GM23338 (cell line): ENCODE measurements at regions not wholly inside any gene's neighbourhood (a gene's known extent, or its start where the extent isn't known, plus 50 kb on each side); places are given as distances from the start of the nearest gene placed in this dataset.

Source experiments
- CREB1 ChIP-seq: fragments of 250-450 bp; sonication (Bioruptor Pico); IDR thresholded peaks from 2 replicates; pipeline ENCODE4 v1.5.0; 2020; ENCODE audit warnings: low read depth, mild to moderate bottlenecking, moderate library complexity
- CTCF ChIP-seq, 2 experiments: fragments of 200-600 bp in 1 of 2; sonication (generic) in 1 of 2; conservative IDR thresholded peaks; 2 replicates each; pipeline versions ENCODE4 v1.5.1 to v1.6.1; 2016 to 2017; ENCODE audit warnings: antibody characterized with exemption in 2 of 2, low read depth in 2 of 2, mild to moderate bottlenecking in 2 of 2, moderate library complexity in 1 of 2
- EZH2 ChIP-seq: fragments of 200-600 bp; sonication (generic); IDR thresholded peaks from one replicate; pipeline ENCODE4 v1.8.0; 2017; ENCODE audit warnings: antibody characterized with exemption, mild to moderate bottlenecking, low read depth; ENCODE audit not compliant: unreplicated experiment
- POLR2AphosphoS5 ChIP-seq: IDR thresholded peaks from 2 replicates; pipeline ENCODE4 v1.6.1; 2016; ENCODE audit warnings: antibody characterized with exemption, low read depth

DNA sequence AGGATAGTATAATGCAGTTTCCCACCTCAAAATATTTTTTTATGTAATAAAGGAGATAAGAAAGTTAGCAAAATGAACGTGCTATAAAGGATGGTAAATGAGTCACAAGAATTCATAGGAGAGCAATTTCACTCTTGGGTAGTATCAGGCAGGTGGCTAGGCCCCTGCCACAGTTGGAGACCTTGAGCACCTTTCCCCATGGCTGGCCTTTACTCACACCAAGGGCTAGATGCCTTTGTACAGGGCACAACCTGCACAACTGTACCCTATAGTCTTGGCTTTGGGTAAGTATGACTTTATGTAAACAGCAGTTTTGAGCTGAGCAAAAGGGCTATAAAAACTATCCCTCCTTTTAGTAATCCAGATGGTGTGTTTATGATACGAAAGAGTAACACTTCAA lies 85.1 kb downstream of the CTH start:
- TF ChIP-seq CTCF (conservative IDR thresholded peaks at IDR 0.05; ENCODE audit: low read depth in 2 of 2) (no peak), EZH2 (no peak), POLR2AphosphoS5 (no peak), CREB1 (CRISPR knock-in tag) (no peak)
